HG03378 (cell line): ENCODE measurements at regions not wholly inside any gene's neighbourhood (a gene's known extent, or its start where the extent isn't known, plus 50 kb on each side); places are given as distances from the start of the nearest gene placed in this dataset.

Experiments
- ATAC-seq: cut with Tn5 transposase; IDR thresholded peaks from one replicate; pipeline ENCODE4 v1.9.1; 2021; ENCODE audit warnings: mild to moderate bottlenecking, moderate library complexity; ENCODE audit not compliant: unreplicated experiment

DNA sequence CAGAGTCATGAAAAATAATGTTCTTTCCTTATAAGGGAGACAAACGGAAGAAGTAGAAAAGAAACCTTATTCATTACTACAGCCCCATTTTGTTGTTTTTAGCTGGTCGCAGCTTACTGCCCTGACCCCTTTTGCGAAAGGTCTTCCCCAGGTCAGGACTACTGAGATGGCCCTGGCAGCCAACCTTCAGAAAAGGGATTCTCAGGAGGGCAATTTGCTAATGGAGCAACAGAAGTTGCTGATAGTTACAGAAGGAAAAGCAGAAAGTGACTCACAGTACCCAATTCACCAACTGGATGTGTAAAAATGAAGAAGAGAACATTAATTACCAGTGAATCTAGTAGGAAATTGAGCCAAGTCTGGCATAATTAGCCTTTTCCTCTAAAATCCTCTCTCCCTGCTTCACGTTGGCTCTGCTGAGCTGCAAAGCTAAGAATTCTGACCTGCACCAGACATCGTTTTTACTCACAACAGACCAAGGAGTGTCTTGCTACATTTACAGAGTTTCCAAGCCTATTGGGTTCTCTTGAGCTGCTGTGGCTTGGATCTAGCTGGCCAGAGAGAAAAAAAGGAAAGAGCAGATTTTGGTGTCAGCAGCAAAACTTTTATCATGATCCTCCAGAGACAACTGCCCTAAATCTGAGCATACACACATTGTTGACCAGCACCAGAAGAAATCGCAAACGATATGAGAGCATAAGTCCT is 499.9 kb upstream of the FZD8 start:
- ATAC-seq = no peak

DNA sequence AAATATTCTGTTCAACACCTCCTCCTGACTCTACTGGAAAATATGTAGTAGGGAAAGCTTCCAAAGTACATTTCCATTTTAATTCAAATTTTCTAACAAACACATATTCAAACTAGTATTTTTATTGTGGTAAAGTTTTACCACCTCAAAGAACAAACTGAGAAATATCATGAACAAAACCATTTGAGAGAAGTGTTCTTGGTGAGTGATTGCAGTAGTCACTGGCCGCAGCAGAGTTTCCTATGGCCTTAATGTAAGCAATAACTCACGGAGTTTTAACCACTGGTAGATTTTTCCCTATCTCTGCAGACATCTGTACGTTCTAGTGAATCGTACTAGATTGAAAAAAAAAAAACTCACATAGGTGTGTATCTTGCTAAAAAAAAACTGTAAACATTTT is 487.0 kb upstream of the FZD8 start:
- ATAC-seq = no peak

DNA sequence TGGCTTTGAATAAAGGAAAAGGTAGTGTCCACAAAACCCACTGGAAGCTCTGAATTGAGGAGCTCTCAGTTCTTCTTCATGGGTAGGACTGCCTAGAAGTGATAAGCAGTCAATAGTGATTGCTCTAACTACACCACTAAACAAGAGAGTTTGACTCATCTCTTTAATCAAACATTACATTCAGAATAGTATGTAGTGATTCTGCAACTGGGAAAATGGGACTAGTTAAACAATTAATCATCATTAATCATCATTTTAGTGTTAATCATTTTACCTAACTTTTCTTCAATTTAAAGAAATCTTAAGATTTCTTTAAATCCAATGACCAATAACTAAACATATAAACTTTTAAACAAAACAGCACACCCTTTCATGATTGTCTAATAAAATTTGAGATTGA is 484.0 kb upstream of the FZD8 start:
- no peak for ATAC-seq

DNA sequence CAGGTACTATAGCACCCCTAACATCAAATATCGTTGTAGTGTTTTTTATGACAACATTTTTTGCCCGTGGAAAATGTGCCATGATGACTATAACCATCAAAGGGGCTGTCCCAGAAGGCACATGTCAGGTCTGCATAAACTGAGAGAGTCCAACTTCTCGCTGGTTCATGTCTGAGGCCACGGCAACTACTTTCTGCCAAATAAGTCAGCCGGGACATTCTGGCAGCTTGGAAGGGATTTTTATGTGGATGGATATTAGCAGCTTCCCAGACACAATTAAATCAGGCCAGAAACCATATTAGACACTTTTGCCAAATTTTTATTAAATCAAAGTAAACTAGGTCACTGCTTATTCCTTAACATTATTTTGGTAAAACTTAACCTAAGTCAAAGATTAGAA is 477.4 kb upstream of the FZD8 start:
- no peak for ATAC-seq

DNA sequence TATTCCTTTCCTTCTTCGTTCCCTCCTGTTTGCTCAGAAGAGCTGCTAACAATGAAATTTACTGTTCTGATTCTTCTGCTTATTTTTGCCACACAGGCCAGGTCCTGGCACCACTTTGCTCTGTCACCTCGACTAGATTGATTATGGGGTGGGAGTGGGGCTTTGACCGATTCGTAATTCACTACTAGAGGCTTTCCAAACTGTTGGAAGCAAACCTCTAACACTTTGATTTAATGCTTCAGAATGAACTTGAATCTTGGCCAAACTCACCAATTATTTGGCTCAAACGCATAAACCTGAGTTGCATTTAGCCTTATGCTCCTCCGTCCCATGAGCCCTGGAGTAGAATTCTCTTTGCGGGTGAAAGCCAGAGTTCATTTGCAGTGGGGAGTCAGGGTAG is 476.2 kb upstream of the FZD8 start:
- ATAC-seq = no peak

DNA sequence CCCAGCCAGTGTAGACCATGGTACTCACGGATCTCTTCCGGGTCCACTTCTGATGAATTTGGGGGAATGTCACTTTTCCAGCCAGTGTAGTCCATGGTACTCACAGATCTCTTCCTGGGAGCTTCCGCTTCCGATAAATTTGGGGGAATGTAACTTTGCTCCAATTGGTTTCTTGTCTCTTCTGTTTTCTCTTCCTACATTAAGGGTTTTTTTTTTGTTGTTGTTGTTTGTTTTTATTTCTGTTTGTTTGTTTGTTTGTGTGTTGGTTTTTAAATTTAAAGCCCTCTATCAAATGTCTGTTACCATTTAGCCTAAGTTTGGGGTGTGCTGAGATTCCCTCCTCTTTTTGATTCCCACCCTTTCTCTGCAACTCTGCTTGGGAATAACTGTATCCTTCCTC is 475.8 kb upstream of the FZD8 start:
- no peak for ATAC-seq

DNA sequence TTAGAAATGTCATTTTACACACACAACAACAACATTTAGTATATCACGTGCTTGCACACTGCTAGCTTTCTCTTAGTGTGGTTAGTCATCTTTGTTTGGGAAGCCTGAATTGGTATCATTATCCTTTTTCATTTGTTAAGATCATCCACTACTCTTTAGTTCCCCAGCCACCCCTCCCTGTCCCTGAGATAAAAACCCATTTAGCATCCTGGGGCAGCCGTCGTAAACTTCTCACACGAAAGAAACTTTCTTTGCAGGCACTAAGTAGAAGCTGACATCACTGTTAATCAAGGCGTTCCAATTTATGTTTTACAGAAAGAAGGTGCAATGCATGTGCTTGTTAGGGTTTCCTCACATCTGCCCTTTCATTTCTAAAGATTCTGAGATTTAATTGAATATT is 475.1 kb upstream of the FZD8 start:
- no peak for ATAC-seq

DNA sequence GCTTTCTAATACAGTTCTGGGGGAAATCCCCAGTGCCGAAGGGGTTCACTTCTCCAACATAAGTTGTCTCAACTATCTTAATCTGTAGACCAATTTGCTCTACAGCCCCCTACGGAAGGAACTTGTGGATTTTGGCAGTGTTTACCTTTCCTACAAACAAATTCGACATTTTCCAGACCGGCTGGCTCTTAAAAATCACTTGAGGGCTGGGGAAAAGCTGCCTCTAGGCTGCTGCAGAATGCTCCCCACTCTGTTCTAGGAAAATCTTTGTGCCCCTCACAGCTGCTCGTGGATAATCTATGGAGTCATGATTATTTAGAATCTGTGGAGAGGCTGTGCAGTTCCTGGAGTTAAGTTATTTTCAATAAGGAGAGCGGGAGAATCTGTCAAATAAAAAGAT is 474.6 kb upstream of the FZD8 start:
- ATAC-seq = no peak

DNA sequence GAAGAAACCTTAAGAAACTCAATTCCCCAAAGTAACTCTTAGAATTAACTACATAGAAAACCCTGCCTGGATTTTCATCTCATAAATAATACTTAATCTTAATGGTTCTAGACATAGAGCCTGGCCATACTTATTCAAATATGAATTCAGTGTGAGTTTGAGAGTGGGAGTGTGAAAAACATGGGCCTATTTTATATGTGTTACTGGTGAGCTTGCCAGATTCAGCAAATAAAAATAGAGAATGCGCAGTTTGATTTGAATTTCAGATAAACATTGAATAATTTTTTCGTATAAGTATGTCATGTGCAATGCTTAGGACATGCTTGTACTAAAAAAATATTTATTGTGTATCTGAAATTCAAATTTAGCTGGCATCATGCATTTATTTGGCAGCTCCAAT is 473.9 kb upstream of the FZD8 start:
- no peak for ATAC-seq

DNA sequence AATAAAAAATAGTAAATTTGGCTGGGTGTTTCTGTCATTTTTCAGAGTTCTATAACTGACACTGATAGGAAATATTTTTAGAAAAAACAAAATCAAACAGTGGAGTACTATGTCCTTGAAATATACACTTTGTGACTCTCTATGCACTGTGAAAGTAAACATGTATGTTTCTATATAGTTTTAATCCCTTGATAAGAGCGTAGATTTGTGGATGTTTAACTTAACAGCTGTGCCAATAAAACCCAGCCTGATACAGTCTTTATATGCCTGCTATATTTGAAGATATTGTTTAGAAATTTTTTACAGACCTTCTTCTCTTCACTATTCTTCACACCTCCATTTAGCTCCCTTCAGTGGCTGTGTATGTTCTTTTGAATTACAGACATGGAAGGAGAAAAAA is 473.3 kb upstream of the FZD8 start:
- no peak for ATAC-seq

DNA sequence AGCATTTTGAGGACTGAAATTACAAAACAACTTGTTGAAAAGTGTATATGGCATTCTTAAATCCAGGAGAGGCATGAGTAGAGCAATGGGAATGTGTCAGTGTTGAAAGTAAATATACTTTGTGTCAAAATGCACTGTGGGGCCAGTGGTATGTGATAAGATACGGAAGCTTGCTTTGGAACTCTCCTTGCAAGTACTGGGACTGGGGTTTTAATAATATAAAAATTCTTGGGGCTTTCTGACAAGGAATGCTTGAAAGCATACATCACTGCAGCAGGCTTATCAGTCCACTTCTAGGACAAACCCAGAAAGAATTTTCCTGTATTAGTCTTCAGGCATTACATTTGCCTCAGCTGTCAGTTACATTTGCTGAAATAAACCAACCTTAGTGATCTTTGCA is 472.8 kb upstream of the FZD8 start:
- ATAC-seq = no peak

DNA sequence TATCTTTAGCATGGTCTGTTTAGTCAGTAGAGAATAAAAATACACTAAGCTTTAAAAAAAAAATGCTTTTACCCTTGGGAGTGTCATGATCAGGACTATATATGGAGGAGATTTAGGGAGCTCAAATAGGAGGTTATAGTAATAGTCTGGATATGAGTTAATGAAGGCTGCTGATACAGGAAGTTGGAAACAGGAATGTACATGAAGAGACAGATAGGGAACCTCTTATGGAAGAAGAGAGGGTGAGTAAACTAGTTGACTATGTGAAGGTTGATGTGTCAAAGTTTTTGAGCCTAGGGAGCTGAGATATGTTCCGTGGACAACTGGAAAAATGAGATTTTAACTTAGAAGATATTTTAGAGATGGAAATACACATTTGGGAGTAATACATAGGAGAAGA is 472.0 kb upstream of the FZD8 start:
- ATAC-seq = no peak

DNA sequence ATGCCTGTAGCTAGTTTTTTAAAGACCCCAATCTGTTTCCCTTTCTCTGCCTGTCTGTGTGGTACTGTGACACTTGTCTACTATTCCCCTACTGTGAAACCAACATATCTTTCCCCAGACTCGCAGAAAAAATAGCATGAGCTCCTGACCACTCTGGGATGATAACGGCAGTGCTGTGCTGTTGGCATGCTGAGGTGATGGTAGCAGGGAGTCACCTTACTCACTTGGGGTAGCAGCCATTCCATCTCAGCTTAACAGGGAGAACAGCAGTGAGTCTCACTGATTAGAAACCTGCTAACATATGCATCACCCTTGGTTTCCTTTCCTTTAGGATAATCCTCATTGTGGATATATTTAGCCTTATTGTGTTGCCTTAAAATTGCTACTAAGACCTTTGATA is 469.6 kb upstream of the FZD8 start:
- ATAC-seq = no peak

DNA sequence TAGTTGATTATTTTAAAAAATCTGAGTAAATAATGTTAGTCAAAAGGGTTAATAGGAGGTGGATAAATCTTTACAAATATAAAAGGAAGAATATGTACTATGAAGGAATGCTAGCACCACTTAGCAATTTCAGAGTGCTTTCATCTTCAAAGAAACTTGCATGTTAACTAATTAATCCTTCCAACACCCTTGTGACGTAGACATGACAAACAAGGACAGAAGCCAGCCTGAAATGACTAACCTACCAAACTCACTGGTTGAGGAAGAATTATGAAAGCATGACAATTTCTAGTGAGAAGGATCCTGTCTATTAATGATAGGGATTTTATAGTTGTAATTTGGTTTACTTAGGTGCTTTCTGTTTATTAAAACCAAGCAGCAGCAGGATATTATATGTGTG is 468.0 kb upstream of the FZD8 start:
- no peak for ATAC-seq

DNA sequence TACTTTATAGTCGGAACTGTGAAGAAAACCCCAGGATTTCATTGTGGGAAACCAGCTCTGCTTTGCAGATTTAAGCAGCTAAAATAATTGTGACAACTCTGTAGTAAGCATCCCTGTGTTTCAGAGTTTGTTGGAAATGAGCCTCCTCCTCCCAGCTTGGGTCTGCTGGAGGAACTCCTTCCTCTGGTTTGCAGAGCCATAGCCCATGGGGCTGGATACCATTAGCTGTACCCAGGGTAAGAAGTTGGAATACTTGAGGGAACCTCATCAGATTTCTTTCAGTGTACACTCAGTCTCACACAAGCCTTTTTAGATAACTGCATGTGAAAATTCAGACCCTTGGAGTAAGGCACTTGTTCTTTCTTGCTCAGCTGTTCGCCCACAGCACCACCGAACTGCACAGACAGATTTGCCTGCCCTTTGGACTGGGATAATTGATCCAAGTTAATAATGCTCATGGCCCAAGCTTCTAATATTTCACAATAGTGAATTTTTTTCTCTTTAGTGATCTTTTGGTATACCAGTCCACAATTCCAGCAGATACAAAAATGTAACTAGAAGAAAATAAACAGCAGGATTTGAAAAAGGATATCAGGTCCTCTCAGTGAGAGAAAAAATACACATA is 467.4 kb upstream of the FZD8 start:
- no peak for ATAC-seq

DNA sequence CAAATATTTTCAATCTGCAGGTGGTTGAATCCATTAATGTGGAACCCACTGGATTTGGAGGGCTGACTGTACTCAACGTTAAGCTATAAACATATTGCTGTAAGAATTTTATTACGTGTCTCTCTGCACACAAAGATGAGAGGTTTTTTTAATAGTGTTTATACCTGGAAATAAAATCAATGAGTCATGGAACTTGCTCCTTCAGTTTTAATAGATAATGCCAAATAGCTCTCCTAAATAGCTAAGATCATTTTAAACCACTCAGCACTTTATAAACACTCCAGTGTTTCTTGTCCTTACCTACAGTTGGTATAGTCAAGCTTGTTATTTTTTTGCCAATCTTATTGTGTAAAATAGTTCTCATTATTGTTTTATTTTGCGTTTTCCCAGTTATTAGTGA is 455.6 kb upstream of the FZD8 start:
- no peak for ATAC-seq

DNA sequence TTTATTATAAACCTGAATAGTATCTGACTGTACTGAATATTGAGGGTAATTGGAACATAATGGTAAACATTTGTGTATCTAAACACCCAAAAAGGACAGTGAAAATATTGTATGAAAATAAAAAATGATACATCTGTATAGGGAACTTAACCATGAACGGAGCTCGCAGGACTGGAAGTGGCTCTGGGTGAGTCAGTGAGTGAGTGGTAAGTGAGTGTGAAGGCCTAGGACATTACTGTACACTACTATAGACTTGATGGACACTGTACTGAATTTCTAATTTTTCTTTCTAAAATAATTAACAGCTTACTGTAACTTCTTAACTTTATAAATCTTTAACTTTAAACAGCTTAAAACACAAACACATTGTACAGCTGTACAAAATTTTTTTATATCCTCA is 454.5 kb upstream of the FZD8 start:
- no peak for ATAC-seq

DNA sequence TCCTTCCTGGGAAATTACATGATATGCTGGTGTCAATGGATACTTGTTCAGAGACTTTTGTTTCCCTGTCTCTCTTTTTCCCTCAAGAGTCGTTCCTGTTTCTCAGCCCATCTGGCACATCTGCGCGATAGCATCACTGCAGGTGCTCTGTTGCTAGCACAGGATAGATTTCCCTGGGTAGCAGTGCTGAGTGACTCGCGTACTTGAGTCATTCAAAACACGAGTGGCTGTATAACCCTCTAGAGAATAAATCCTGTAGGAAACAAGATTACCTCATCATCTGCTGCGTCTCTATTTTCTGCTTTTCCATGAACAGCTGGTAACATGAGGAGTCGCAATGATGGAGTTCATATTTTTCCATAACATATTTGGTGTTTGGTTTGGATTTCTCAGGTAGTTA is 452.0 kb upstream of the FZD8 start:
- no peak for ATAC-seq

DNA sequence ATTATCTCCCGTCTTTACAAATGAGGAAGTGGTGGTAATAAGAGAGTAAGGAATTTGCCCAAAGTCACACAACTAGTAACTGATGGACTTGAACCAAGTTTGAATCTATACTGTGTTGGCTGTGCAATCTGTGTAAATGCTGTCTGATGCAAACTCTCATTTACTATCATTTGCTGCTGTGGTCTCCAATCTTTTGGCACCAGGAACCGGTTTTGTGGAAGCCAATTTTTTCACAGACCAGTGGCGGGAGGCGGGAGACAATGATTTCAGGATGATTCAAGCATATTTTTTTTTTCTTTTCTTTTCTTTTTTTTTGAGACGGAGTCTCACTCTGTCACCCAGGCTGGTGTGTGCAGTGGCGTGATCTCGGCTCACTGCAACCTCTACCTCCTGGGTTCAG is 450.0 kb upstream of the FZD8 start:
- ATAC-seq = no peak

DNA sequence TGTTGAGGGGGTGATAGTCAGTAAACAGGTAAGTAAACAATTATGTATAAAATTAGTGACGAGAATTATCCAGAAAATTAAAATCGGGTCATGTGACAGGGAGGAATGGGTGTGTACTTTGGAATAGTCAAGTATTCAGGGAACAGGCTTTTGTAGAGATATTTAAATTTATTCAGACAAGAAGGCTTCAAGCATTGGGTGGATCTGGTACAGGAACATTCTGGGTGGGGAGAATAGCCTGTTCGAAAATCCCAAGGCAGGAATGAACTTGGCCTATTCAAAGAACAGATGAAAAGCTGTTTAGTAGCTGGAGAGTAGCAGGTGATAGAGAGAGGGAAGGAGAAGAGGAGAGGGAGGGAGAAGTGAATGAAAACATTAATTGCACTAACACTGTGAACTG is 448.9 kb upstream of the FZD8 start:
- no peak for ATAC-seq

DNA sequence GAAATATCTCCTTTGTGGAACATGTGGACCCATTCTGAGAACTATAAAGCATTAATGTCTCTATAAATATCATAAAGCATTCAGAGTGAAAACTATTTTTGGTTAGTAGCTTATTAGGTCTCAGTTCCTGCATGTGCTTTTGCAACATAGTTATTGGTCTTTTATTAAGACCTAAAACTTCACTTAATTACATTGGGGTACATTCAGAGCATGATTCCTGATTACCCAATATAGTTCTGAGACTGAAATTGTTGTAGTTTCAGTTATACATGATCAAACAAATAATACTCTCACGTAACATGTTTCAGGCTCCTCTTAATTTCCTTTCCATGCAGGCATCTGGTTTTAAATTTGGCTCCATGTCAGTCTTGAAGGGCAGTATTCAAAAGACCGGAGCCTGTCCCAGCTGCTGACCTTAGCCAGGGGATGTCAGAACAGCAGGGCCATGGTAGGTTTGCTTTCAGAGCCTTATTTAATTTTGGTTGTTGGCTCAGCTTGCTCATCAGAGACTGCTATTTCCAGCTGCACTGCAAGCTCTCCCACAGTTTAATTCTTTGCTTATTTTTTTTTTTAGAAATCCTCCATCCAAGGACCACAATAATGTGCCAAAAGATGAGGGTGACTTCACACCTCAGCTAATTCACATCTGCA is 447.8 kb upstream of the FZD8 start:
- no peak for ATAC-seq
